ENCODE measurements at regions not wholly inside any gene's neighbourhood (a gene's known extent, or its start where the extent isn't known, plus 50 kb on each side); places are given as distances from the start of the nearest gene placed in this dataset.

DNA sequence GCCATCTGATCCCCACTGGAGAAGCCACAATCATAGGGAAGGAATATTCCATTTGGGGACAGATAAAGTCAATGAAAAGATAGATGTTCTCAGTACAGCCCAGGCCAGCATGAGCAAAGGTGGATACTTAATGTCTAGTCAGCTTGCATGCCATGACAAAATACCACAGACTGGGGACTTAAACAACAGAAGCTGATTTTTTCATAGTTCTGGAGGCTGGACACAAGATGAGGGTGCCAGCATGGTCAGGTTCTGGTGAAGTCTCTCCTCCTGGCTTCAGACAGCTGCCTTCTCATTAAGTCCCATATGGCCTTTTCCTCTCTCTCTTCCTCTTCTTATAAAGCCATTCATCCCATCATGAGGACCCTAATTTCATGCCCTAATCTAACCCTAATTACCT lies 116.1 kb upstream of the CYP1B1 start:
- no peak for DNase-seq
- Histone ChIP-seq H3K4me3 (no peak overlapping the region), H3K9me3 (no peaks in the 10 kb centered on the region), H3K27me3 (no peaks in the 10 kb centered on the region), H3K4me1 (no peaks in the 10 kb centered on the region), H3K36me3 (no peaks in the 10 kb centered on the region), H3K27ac (no peak overlapping the region)
- TF ChIP-seq, protein P1, sequence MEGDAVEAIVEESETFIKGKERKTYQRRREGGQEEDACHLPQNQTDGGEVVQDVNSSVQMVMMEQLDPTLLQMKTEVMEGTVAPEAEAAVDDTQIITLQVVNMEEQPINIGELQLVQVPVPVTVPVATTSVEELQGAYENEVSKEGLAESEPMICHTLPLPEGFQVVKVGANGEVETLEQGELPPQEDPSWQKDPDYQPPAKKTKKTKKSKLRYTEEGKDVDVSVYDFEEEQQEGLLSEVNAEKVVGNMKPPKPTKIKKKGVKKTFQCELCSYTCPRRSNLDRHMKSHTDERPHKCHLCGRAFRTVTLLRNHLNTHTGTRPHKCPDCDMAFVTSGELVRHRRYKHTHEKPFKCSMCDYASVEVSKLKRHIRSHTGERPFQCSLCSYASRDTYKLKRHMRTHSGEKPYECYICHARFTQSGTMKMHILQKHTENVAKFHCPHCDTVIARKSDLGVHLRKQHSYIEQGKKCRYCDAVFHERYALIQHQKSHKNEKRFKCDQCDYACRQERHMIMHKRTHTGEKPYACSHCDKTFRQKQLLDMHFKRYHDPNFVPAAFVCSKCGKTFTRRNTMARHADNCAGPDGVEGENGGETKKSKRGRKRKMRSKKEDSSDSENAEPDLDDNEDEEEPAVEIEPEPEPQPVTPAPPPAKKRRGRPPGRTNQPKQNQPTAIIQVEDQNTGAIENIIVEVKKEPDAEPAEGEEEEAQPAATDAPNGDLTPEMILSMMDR (IDR thresholded peaks at IDR 0.05) = no peak
- intact Hi-C loops (cut with DNase I) = no loop called here
- ATAC-seq = no peak

DNA sequence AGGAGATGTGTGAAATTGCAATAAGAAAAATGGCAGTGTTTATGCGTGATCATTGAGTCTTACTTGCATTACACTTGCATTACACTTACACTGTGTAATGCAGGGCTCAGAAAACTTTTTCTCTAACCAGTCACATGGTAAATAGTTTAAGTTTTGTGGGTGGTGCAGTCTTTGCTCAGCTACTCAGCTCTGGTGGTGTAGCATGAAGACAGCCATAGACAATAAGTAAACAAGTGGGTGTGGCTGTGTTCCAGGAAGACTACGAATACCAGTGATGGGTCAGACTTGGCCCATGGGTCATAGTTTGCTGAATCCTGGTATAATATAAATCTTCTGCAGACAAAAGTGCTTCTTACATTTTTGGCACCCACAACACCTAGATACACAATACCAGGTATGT lies 115.6 kb upstream of the CYP1B1 start:
- Histone ChIP-seq H3K4me3 (no peak overlapping the region), H3K4me1 (no peaks in the 10 kb centered on the region), H3K9me3 (no peaks in the 10 kb centered on the region), H3K27me3 (no peaks in the 10 kb centered on the region), H3K27ac (no peak overlapping the region), H3K36me3 (no peaks in the 10 kb centered on the region)
- intact Hi-C loops (cut with DNase I) = no loop called here
- no peak for DNase-seq
- ATAC-seq = no peak
- TF ChIP-seq, protein P1 (IDR thresholded peaks at IDR 0.05) = no peak

DNA sequence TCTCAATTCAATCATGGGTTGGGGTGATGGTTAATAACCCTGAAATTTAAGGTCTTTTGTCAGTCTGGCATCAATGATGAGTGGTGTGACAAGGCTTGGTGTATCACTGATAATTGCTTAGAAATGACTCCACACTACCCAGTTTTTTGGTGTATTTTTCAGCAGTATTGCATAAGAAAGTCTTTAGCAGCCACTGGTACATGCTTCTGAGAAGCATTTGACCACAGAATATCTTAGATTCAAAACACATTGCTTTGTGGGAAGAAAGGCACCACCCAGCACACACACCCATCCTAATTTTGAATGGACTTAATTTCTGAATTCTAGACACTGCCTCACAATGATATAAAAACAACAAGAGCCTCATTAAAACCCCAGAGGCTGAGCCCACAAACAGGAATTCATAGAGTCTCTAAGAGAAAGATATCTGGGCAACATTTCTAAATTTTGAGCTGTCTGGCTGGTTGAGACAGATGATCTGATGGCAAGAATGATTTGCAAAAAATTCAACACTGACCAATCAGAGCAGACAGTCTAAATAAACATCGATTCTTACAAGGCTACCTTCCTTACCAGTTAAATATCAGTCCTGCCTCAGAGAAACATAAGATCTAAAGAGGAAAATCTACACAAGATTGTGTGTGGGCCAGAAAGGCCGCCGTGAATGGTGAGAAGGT lies 114.7 kb upstream of the CYP1B1 start:
- TF ChIP-seq, protein P1 (IDR thresholded peaks at IDR 0.05) = no peak
- Histone ChIP-seq H3K36me3 (no peaks in the 10 kb centered on the region), H3K4me1 (no peaks in the 10 kb centered on the region), H3K27me3 (no peaks in the 10 kb centered on the region), H3K9me3 (no peaks in the 10 kb centered on the region), H3K27ac (no peak overlapping the region), H3K4me3 (no peak overlapping the region)
- intact Hi-C loops (cut with DNase I) = no loop called here
- DNase-seq = no peak
- no peak for ATAC-seq

DNA sequence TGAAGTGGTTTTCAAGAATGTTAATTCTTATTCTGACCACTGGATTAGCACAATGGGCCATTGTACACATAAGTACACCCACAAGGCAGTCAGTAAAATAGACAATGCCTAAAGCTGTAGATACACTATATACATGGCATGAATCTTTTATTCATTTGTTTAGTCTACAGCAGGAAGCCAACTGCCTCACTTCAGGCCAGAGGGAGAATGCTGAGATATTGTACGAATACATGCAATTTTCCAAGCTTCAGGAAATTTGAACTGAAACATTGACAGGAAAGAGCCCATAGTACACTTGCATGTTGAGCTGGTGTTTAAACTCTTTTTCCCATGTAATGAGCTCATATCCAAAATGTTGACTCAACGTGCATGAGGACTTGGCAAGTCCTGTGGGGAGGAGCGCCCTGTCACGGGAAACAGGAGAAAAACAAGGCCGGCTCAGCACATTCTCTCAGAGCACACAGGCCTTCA lies 111.6 kb upstream of the CYP1B1 start:
- peaks cover 5% of the 10 kb centered on the region for H3K4me1 ChIP-seq
- H3K27ac ChIP-seq = peak overlapping the region; percentile 56
- H3K9me3 ChIP-seq = no peaks in the 10 kb centered on the region
- intact Hi-C loops (cut with DNase I) = no loop called here
- no peaks in the 10 kb centered on the region for H3K27me3 ChIP-seq
- H3K36me3 ChIP-seq = no peaks in the 10 kb centered on the region
- DNase-seq = peak; percentile 73
- TF ChIP-seq, protein P1 (IDR thresholded peaks at IDR 0.05) = no peak
- H3K4me3 ChIP-seq = no peak overlapping the region
- ATAC-seq = peak; percentile 94

DNA sequence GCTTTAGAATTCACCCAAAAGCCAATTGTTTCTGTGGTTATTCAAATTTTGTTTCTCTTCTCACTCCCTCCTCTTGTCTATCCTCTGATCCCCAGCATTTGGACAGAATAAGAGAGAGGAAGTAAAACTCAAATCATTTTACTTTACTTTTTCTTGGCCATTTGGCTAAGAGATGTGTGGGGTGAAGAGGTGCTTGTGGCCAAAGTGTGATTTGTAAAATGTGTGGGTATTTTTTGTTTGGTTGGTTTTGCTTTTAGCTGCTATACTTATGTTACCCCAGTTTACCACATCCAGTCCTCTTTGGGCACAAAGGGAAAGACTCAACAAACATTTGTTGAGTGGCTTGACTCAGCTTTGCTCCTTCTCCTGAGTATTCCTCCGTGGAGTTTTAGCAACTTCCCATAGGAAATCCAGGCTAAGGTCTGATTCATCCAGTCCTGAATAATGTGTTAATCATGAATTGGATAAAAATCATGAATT lies 109.1 kb upstream of the CYP1B1 start:
- TF ChIP-seq, protein P1 (IDR thresholded peaks at IDR 0.05) = no peak
- Histone ChIP-seq H3K4me3 (no peak overlapping the region), H3K27me3 (no peaks in the 10 kb centered on the region), H3K4me1 (peaks cover 5% of the 10 kb centered on the region), H3K27ac (no peak overlapping the region), H3K36me3 (no peaks in the 10 kb centered on the region), H3K9me3 (no peaks in the 10 kb centered on the region)
- no peak for ATAC-seq
- DNase-seq = no peak
- intact Hi-C loops (cut with DNase I) = no loop called here

Measured in upper lobe of right lung (tissue), 1 donor.